Calu3 (cell line): ENCODE measurements at regions not wholly inside any gene's neighbourhood (a gene's known extent, or its start where the extent isn't known, plus 50 kb on each side); places are given as distances from the start of the nearest gene placed in this dataset.

Source experiments
- BruUV-seq: library from RNA; stranded (reverse); fragments of 400-500 nt; replicated peaks from 2 replicates; lab custom pipeline; 2021; lab: Mats Ljungman, UMichigan
- CTCF ChIA-PET: fragments of 300-600 bp; sonication (Branson Sonifier 250); formaldehyde crosslinking; loops from one replicate; lab custom pipeline; 2022; ENCODE audit warnings: antibody characterized with exemption; lab: Charles Lee
- DNase-seq: peaks from one replicate; pipeline ENCODE4 v3.0.0; 2022
- H3K27ac Mint-ChIP-seq: one replicate; pipeline ENCODE4 v1.8.0; 2022; ENCODE audit warnings: mixed read lengths; ENCODE audit not compliant: unreplicated experiment
- H3K27me3 Mint-ChIP-seq: one replicate; pipeline ENCODE4 v1.8.0; 2022; ENCODE audit warnings: mixed read lengths; ENCODE audit not compliant: unreplicated experiment
- H3K36me3 Mint-ChIP-seq: one replicate; pipeline ENCODE4 v1.8.0; 2022; ENCODE audit warnings: mild to moderate bottlenecking, moderate library complexity, mixed read lengths; ENCODE audit not compliant: insufficient read depth, unreplicated experiment
- H3K4me1 Mint-ChIP-seq: one replicate; pipeline ENCODE4 v1.8.0; 2022; ENCODE audit warnings: mild to moderate bottlenecking, low read depth, mixed read lengths; ENCODE audit not compliant: unreplicated experiment
- H3K4me3 Mint-ChIP-seq: one replicate; pipeline ENCODE4 v1.8.0; 2022; ENCODE audit warnings: mild to moderate bottlenecking, low read depth, moderate library complexity, mixed read lengths; ENCODE audit not compliant: unreplicated experiment
- H3K9me3 Mint-ChIP-seq: one replicate; pipeline ENCODE4 v1.8.0; 2022; ENCODE audit warnings: low read depth, mixed read lengths; ENCODE audit not compliant: unreplicated experiment
- intact Hi-C: fragments of 100-400 bp; cut with micrococcal nuclease; formaldehyde crosslinking; loops from one replicate; pipeline ENCODE4 v1.10.0; 2022; ENCODE audit not compliant: unreplicated experiment
- TF ChIP-seq, protein P1 (sequence below): fragments of 200-600 bp; IDR thresholded peaks from one replicate; pipeline ENCODE4 v1.8.0; 2022; ENCODE audit warnings: antibody characterized with exemption; ENCODE audit not compliant: unreplicated experiment

DNA sequence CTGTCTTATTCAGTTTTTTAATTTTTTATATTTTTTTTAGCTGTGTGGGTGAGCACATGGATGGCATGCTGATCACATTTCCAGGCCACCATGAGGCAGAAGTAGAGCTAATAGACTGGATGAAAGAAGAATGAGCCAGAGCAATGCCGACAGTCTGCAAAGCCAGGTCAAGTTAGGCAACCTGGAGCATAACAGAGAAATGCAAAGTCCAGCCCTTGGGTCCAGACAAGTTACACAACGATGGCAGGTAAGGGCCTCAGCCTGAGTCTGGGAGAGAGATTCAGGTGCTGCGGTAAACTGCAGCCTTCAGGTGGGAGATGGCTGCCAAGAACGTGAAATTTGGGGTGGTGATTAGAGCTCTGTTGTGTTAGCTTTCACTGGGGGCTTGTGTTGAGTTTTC lies 84.0 kb upstream of the CACNA2D3 start:
- Mint-ChIP-seq H3K4me3 (no peak overlapping the region), H3K27ac (no peak overlapping the region), H3K36me3 (no peaks in the 10 kb centered on the region), H3K9me3 (no peaks in the 10 kb centered on the region), H3K27me3 (no peaks in the 10 kb centered on the region), H3K4me1 (no peaks in the 10 kb centered on the region)
- no TSS peak for BruUV-seq
- TF ChIP-seq, protein P1, sequence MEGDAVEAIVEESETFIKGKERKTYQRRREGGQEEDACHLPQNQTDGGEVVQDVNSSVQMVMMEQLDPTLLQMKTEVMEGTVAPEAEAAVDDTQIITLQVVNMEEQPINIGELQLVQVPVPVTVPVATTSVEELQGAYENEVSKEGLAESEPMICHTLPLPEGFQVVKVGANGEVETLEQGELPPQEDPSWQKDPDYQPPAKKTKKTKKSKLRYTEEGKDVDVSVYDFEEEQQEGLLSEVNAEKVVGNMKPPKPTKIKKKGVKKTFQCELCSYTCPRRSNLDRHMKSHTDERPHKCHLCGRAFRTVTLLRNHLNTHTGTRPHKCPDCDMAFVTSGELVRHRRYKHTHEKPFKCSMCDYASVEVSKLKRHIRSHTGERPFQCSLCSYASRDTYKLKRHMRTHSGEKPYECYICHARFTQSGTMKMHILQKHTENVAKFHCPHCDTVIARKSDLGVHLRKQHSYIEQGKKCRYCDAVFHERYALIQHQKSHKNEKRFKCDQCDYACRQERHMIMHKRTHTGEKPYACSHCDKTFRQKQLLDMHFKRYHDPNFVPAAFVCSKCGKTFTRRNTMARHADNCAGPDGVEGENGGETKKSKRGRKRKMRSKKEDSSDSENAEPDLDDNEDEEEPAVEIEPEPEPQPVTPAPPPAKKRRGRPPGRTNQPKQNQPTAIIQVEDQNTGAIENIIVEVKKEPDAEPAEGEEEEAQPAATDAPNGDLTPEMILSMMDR, result no peak
- no peak for DNase-seq
- CTCF ChIA-PET, result no interaction called here
- intact Hi-C loops, result no loop called here

- Mint-ChIP-seq H3K27ac (no peak overlapping the region), H3K4me1 (no peaks in the 10 kb centered on the region), H3K27me3 (peaks cover 7% of the 10 kb centered on the region), H3K4me3 (no peak overlapping the region), H3K9me3 (no peaks in the 10 kb centered on the region), H3K36me3 (no peaks in the 10 kb centered on the region)
- TF ChIP-seq, protein P1, result no peak
- intact Hi-C loops, result no loop called here
- CTCF ChIA-PET, result no interaction called here
- no peak for DNase-seq
- no TSS peak for BruUV-seq
Measured at GRCh38 chr3:54036543-54036942, 85.8 kb upstream of the CACNA2D3 start.

DNA sequence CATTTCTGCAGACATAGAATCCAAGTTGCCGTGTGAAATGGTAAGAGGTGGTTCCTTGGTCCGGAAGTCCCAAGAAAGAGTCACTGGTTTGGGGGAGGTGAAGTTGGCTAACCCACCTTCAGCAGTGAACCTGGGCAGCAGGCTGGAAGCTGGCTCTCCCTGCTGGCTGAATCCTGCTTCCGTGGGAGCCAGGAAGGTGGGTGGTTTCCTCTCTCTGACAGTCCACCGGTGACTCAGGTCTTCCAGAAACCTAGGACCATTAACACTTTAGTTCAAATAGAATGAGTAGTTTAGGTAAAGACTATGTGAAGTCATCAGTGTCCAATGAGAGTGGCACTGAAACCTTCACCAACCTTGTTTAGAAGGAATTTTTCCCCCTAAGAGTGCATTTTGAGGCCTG lies 87.4 kb upstream of the CACNA2D3 start:
- TF ChIP-seq, protein P1, result no peak
- H3K27ac Mint-ChIP-seq, result no peak overlapping the region
- H3K9me3 Mint-ChIP-seq, result no peaks in the 10 kb centered on the region
- BruUV-seq, result no TSS peak
- intact Hi-C loops, result no loop called here
- no peak for DNase-seq
- CTCF ChIA-PET, result no interaction called here
- no peaks in the 10 kb centered on the region for H3K4me1 Mint-ChIP-seq
- H3K4me3 Mint-ChIP-seq, result no peak overlapping the region
- H3K27me3 Mint-ChIP-seq, result peaks cover 19% of the 10 kb centered on the region
- no peaks in the 10 kb centered on the region for H3K36me3 Mint-ChIP-seq

DNA sequence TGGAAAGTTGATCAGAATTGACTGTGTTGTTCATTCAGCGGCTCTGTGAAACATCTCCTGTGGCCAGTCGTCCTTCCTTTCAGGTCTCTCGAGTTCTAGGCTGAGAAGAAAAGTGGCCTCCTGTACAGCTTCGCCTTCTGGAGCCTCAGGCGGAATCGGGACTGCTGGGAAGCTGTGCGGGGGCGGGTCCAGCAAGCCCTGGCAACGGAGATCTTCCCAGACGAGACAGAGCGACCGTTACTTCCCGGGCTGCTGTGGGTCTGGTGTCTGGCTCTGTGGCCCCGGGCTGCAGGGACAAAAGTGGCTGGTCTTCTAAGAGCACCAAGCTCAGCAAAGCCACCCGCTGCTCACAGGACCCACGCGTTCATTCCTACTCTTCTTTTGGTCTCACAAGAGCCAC lies 88.6 kb upstream of the CACNA2D3 start:
- no peak overlapping the region for H3K27ac Mint-ChIP-seq
- BruUV-seq, result no TSS peak
- TF ChIP-seq, protein P1, result no peak
- CTCF ChIA-PET, result no interaction called here
- H3K27me3 Mint-ChIP-seq, result peaks cover 19% of the 10 kb centered on the region
- no peaks in the 10 kb centered on the region for H3K36me3 Mint-ChIP-seq
- H3K4me1 Mint-ChIP-seq, result no peaks in the 10 kb centered on the region
- no peak overlapping the region for H3K4me3 Mint-ChIP-seq
- H3K9me3 Mint-ChIP-seq, result no peaks in the 10 kb centered on the region
- no peak for DNase-seq
- intact Hi-C loops, result no loop called here
